GM19452 (cell line): ENCODE measurements at regions not wholly inside any gene's neighbourhood (a gene's known extent, or its start where the extent isn't known, plus 50 kb on each side); places are given as distances from the start of the nearest gene placed in this dataset.

Source experiments
- ATAC-seq: cut with Tn5 transposase; IDR thresholded peaks from one replicate; pipeline ENCODE4 v1.9.1; 2021; ENCODE audit not compliant: unreplicated experiment

GRCh38 chr17:33352526-33352925, 59.4 kb upstream of the ASIC2 start:
- no peak for ATAC-seq

GRCh38 chr17:33356266-33356665, 63.2 kb upstream of the ASIC2 start:
- ATAC-seq, result no peak

- ATAC-seq, result no peak
Observed at GRCh38 chr17:33363475-33363874, 70.4 kb upstream of the ASIC2 start.

GRCh38 chr17:33366960-33367359, 73.9 kb upstream of the ASIC2 start:
- ATAC-seq, result no peak

GRCh38 chr17:33369149-33369548, 76.1 kb upstream of the ASIC2 start:
- no peak for ATAC-seq

GRCh38 chr17:33369876-33370275, 76.8 kb upstream of the ASIC2 start:
- no peak for ATAC-seq

- ATAC-seq, result no peak
Observed at GRCh38 chr17:33370401-33370800, 77.3 kb upstream of the ASIC2 start.

- ATAC-seq, result no peak
Observed at GRCh38 chr17:33371377-33371776, 78.3 kb upstream of the ASIC2 start.

GRCh38 chr17:33373273-33373672, 80.2 kb upstream of the ASIC2 start:
- no peak for ATAC-seq

- no peak for ATAC-seq
Observed at GRCh38 chr17:33375103-33375502, 82.0 kb upstream of the ASIC2 start.

- no peak for ATAC-seq
Observed at GRCh38 chr17:33375783-33376182, 82.7 kb upstream of the ASIC2 start.

GRCh38 chr17:33377837-33378595, 84.9 kb upstream of the ASIC2 start:
- ATAC-seq, result no peak

- ATAC-seq, result no peak
Observed at GRCh38 chr17:33381201-33381600, 88.1 kb upstream of the ASIC2 start.

- ATAC-seq, result no peak
Observed at GRCh38 chr17:33383488-33384023, 90.5 kb upstream of the ASIC2 start.

- no peak for ATAC-seq
Observed at GRCh38 chr17:33385133-33385532, 92.0 kb upstream of the ASIC2 start.

GRCh38 chr17:33385713-33386112, 92.6 kb upstream of the ASIC2 start:
- no peak for ATAC-seq

- no peak for ATAC-seq
Observed at GRCh38 chr17:33387406-33387805, 94.3 kb upstream of the ASIC2 start.

- no peak for ATAC-seq
Observed at GRCh38 chr17:33389504-33390135, 96.5 kb upstream of the ASIC2 start.

- no peak for ATAC-seq
Observed at GRCh38 chr17:33390479-33391176, 97.5 kb upstream of the ASIC2 start.

- no peak for ATAC-seq
Observed at GRCh38 chr17:33396818-33397217, 103.7 kb upstream of the ASIC2 start.

GRCh38 chr17:33398386-33398785, 105.3 kb upstream of the ASIC2 start:
- no peak for ATAC-seq

GRCh38 chr17:33401249-33401648, 108.2 kb upstream of the ASIC2 start:
- no peak for ATAC-seq
